HepG2 (cell line): ENCODE measurements at regions not wholly inside any gene's neighbourhood (a gene's known extent, or its start where the extent isn't known, plus 50 kb on each side); places are given as distances from the start of the nearest gene placed in this dataset.

ENCODE experiments used
- ATAC-seq: fragments of 200-7000 bp; cut with Tn5 transposase; 3 replicates; pipeline ENCODE4 v1.9.1; 2020; ENCODE audit warnings: mild to moderate bottlenecking, moderate library complexity
- BruUV-seq: library from RNA; stranded (reverse); fragments of 400-500 nt; replicated peaks from 2 replicates; lab custom pipeline; 2021; lab: Mats Ljungman, UMichigan
- CTCF ChIA-PET: fragments of 300-600 bp; formaldehyde crosslinking; extraction: SDS; loops from one replicate; lab custom pipeline; 2021; ENCODE audit warnings: low total read pairs, inconsistent platforms, low intra/inter-chr PET ratio; lab: Yijun Ruan, JAX
- POLR2A ChIA-PET: fragments of 350-600 bp; sonication (Branson Sonifier 250); formaldehyde crosslinking; loops from one replicate; lab custom pipeline; 2020; ENCODE audit warnings: antibody characterized with exemption, inconsistent platforms; lab: Yijun Ruan, JAX
- DNase-seq: peaks from one replicate; pipeline ENCODE4 v3.0.0-alpha.2; 2015; ENCODE audit warnings: low spot score
- FAIRE-seq: peaks from 3 replicates; lab custom pipeline; 2011; peaks lifted over from hg19 to GRCh38; lab: Jason Lieb, UNC
- H2AFZ ChIP-seq: one replicate; pipeline ENCODE4 v1.6.1; 2011; ENCODE audit warnings: low read length, inconsistent platforms
- H3K27ac ChIP-seq: fragments of 300-600 bp; 3 replicates; pipeline ENCODE4 v1.8.0; 2011; ENCODE audit warnings: mixed run types, mild to moderate bottlenecking, mixed read lengths, low read length, inconsistent platforms; ENCODE audit not compliant: insufficient read depth; ENCODE audit errors: extremely low read length
- H3K27me3 ChIP-seq, 2 experiments: fragments of 200-600 bp in 1 of 2; 2 replicates in 1 of 2; 3 replicates in 1 of 2; pipeline versions ENCODE4 v1.6.0 to v1.8.0; 2011; ENCODE audit warnings: low read length in 2 of 2, mild to moderate bottlenecking in 2 of 2, moderate library complexity in 2 of 2, inconsistent platforms in 1 of 2; ENCODE audit not compliant: insufficient read depth in 2 of 2, control insufficient read depth in 1 of 2
- H3K36me3 ChIP-seq, 2 experiments: fragments of 200-600 bp in 1 of 2; replicated peaks in 1 of 2; 2 replicates in 1 of 2; 3 replicates in 1 of 2; pipeline versions ENCODE4 v1.5.1 to v1.8.0; 2011; ENCODE audit warnings: low read length in 2 of 2, inconsistent platforms in 1 of 2; ENCODE audit not compliant: insufficient read depth in 2 of 2, control insufficient read depth in 1 of 2
- H3K4me1 ChIP-seq: 2 replicates; pipeline ENCODE4 v1.5.1; 2012; ENCODE audit warnings: low read length, inconsistent platforms; ENCODE audit not compliant: insufficient read depth
- H3K4me2 ChIP-seq: 2 replicates; pipeline ENCODE4 v1.6.0; 2011; ENCODE audit warnings: low read depth, low read length, inconsistent platforms
- H3K4me3 ChIP-seq, 3 experiments: fragments of 200-600 bp in 1 of 3; sonication (generic), shearing (Covaris generic) in 1 of 3; replicated peaks in 1 of 3; 2 replicates each; pipeline ENCODE4 v1.5.1; 2011 to 2016; ENCODE audit warnings: low read length in 3 of 3, inconsistent platforms in 2 of 3, low read depth in 2 of 3, mild to moderate bottlenecking in 2 of 3, control low read depth in 1 of 3, mixed read lengths in 1 of 3; ENCODE audit not compliant: insufficient read depth in 1 of 3
- H3K79me2 ChIP-seq: one replicate; pipeline ENCODE4 v1.6.1; 2011; ENCODE audit warnings: low read length, inconsistent platforms; ENCODE audit not compliant: insufficient read depth
- H3K9ac ChIP-seq: 2 replicates; pipeline ENCODE4 v1.6.0; 2011; ENCODE audit warnings: mild to moderate bottlenecking, low read depth, low read length, inconsistent platforms; ENCODE audit not compliant: insufficient read depth
- H3K9me3 ChIP-seq: 2 replicates; pipeline ENCODE4 v1.5.1; 2012; ENCODE audit warnings: mild to moderate bottlenecking, low read length
- H4K20me1 ChIP-seq: 2 replicates; pipeline ENCODE4 v1.6.0; 2011; ENCODE audit warnings: inconsistent platforms, mild to moderate bottlenecking, low read length, moderate library complexity; ENCODE audit not compliant: insufficient read depth
- HNRNPH1 ChIP-seq: fragments of 200-400 bp; formaldehyde crosslinking; optimal IDR thresholded peaks from 2 replicates; pipeline ENCODE3; 2017; ENCODE audit warnings: mild to moderate bottlenecking, low read depth, low read length
- NCOA5 ChIP-seq: sonication (generic); formaldehyde crosslinking; IDR thresholded peaks from 2 replicates; pipeline ENCODE4 v1.4.0; 2020; ENCODE audit warnings: missing genetic modification reagents
- PAWR ChIP-seq: sonication (generic); formaldehyde crosslinking; IDR thresholded peaks from 2 replicates; pipeline ENCODE4 v1.4.0; 2020; ENCODE audit warnings: missing genetic modification reagents, mild to moderate bottlenecking, borderline replicate concordance
- SUZ12 ChIP-seq: fragments of 150-350 bp; IDR thresholded peaks from 2 replicates; pipeline ENCODE4 v1.6.1; 2014; ENCODE audit warnings: low read depth, low read length
- TARDBP ChIP-seq: sonication (generic); formaldehyde crosslinking; IDR thresholded peaks from 2 replicates; pipeline ENCODE4 v1.8.0; 2022; ENCODE audit warnings: mild to moderate bottlenecking, missing genetic modification reagents
- THAP11 ChIP-seq: IDR thresholded peaks from 2 replicates; pipeline ENCODE4 v1.6.1; 2016; ENCODE audit warnings: missing biosample characterization, missing genetic modification reagents
- YEATS4 ChIP-seq: sonication (generic); formaldehyde crosslinking; IDR thresholded peaks from 2 replicates; pipeline ENCODE4 v1.4.0; 2020; ENCODE audit warnings: missing genetic modification reagents, borderline replicate concordance
- ZBTB38 ChIP-seq: sonication (generic); formaldehyde crosslinking; IDR thresholded peaks from 2 replicates; pipeline ENCODE4 v1.5.1; 2020; ENCODE audit warnings: mild to moderate bottlenecking, missing genetic modification reagents
- ZNF138 ChIP-seq: sonication (generic); formaldehyde crosslinking; IDR thresholded peaks from 2 replicates; pipeline ENCODE4 v1.5.0; 2020; ENCODE audit warnings: mild to moderate bottlenecking, low read depth, missing genetic modification reagents
- ZNF431 ChIP-seq: sonication (generic); formaldehyde crosslinking; IDR thresholded peaks from 2 replicates; pipeline ENCODE4 v1.9.0; 2022; ENCODE audit warnings: missing genetic modification reagents, low read depth, mild to moderate bottlenecking, borderline replicate concordance
- ZNF468 ChIP-seq: sonication (generic); formaldehyde crosslinking; IDR thresholded peaks from 2 replicates; pipeline ENCODE4 v1.8.0; 2022; ENCODE audit warnings: mild to moderate bottlenecking, moderate library complexity, missing genetic modification reagents
- ZNF761 ChIP-seq: sonication (generic); formaldehyde crosslinking; conservative IDR thresholded peaks from 2 replicates; pipeline ENCODE4 v1.4.0; 2020; ENCODE audit warnings: mild to moderate bottlenecking, missing genetic modification reagents
- ZNF772 ChIP-seq: sonication (generic); formaldehyde crosslinking; IDR thresholded peaks from 2 replicates; pipeline ENCODE4 v1.5.0; 2020; ENCODE audit warnings: mild to moderate bottlenecking, missing genetic modification reagents
- ZNF879 ChIP-seq: sonication (generic); formaldehyde crosslinking; IDR thresholded peaks from 2 replicates; pipeline ENCODE4 v1.8.1; 2023; ENCODE audit warnings: missing genetic modification reagents
- ZSCAN12 ChIP-seq: sonication (generic); formaldehyde crosslinking; IDR thresholded peaks from 2 replicates; pipeline ENCODE4 v1.9.0; 2021; ENCODE audit warnings: mild to moderate bottlenecking, missing genetic modification reagents
- WGBS: methylation state at CpG from one replicate; pipeline ENCODE4 v1.1.6; 2017; ENCODE audit warnings: low lambda C conversion rate; 5-methylcytosine and 5-hydroxymethylcytosine counted together
- in situ Hi-C: cut with HindIII; loops from 2 replicates; pipeline ENCODE4 v1.10.0; 2017; ENCODE audit warnings: low pct_unique_long_range_greater_than_20kb; ENCODE audit not compliant: extremely low pct_ligation_motif_present
- intact Hi-C: fragments of 100-400 bp; cut with micrococcal nuclease; formaldehyde crosslinking; loops from one replicate; pipeline ENCODE4 v1.10.0; 2022; ENCODE audit not compliant: unreplicated experiment
- TF ChIP-seq, protein P1 (sequence below): sonication (generic); formaldehyde crosslinking; IDR thresholded peaks from 2 replicates; pipeline ENCODE4 v1.5.0; 2020; ENCODE audit warnings: missing genetic modification reagents
- TF ChIP-seq, protein P2 (sequence below): IDR thresholded peaks from 2 replicates; pipeline ENCODE4 v1.6.1; 2016; ENCODE audit warnings: missing biosample characterization, missing genetic modification reagents, low read depth

DNA sequence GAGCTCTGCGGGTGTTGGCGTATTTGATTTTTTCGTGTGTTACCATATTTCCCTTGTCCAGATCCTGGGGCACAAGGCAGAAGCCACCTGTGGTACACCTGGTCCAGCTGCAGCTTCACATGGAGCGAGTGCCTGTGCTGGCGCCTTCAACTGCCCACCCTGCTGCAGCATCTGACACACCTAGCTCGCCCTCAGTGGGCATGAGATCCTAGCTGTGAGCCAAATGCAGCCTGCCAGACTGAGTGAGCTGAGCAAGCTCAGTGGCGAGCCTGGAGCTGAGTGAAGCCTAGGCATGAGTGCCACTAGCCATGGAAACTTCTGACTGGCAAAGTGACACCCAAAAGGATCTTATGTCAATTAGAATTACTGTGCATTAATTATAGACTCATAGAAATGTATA is 1226.8 kb upstream of the FLRT2 start (continued):
- no peak for TF ChIP-seq NCOA5 (CRISPR knock-in tag)
- no peak for TF ChIP-seq SUZ12

DNA sequence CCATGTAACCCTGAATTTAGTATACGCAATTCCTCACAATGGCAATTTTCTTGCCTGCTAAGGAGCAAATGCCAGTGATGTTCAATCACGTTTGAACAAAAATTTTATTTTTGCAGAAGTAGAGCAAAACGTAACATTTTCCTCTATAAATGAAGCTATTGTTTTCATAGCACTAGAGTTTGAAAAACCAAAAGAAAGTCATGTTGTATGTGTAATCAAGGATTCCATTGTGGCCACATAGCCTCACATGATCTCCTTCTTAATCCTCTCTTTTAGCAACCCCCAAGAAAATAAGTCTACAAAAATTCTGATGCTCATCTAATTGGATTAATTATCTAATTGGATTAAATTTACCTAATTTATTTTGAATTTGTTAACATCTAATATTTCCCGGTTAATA is 1217.4 kb upstream of the FLRT2 start:
- TF ChIP-seq ZNF772 (CRISPR knock-in tag) (no peak), THAP11 (CRISPR knock-in tag) (no peak)

DNA sequence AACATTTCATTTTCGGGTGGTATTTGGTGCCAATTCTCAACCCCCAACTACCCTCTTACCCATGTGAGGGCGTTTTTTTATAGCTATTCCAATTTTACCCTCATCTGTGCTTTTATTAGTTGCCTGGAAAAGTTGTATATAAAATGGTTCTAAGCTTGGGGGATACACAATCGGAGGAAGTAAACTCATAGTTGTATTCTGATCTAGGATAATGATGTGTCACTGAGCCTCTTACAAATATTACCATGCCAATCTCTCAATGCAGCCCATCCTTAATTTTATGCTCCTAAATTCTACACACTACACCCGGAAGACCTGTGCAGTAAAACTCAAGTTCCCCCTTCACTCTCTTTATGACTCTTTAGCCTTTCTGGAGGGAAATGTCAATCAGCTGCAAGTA is 1206.5 kb upstream of the FLRT2 start:
- Histone ChIP-seq H4K20me1 (no peaks in the 10 kb centered on the region), H3K9me3 (peaks cover 92% of the 10 kb centered on the region), H3K79me2 (no peaks in the 10 kb centered on the region), H3K27ac (no peak overlapping the region), H3K36me3 (no peaks in the 10 kb centered on the region), H2AFZ (no peak overlapping the region), H3K4me2 (no peak overlapping the region), H3K4me3 (no peak overlapping the region), H3K9ac (no peak overlapping the region), H3K27me3 (no peaks in the 10 kb centered on the region), H3K4me1 (no peaks in the 10 kb centered on the region)
- no peak for ATAC-seq
- ChIA-PET CTCF (no interaction called here), POLR2A (no interaction called here)
- BruUV-seq, result no TSS peak
- FAIRE-seq, result no peak
- intact Hi-C loops, result no loop called here
- in situ Hi-C loops, result no loop called here
- no peak for DNase-seq
- WGBS, result 1% methylated on average over 4 of the region's 4 CpGs
- TF ChIP-seq ZNF879 (CRISPR knock-in tag) (no peak), ZBTB38 (CRISPR knock-in tag) (no peak), ZNF138 (CRISPR knock-in tag) (no peak), ZNF468 (CRISPR knock-in tag) (no peak), HNRNPH1 (no peak), ZNF761 (CRISPR knock-in tag) (no peak), PAWR (CRISPR knock-in tag) (no peak), YEATS4 (CRISPR knock-in tag) (no peak), TARDBP (CRISPR knock-in tag) (no peak), ZNF431 (no peak), ZSCAN12 (CRISPR knock-in tag) (no peak)
- TF ChIP-seq, protein P1, sequence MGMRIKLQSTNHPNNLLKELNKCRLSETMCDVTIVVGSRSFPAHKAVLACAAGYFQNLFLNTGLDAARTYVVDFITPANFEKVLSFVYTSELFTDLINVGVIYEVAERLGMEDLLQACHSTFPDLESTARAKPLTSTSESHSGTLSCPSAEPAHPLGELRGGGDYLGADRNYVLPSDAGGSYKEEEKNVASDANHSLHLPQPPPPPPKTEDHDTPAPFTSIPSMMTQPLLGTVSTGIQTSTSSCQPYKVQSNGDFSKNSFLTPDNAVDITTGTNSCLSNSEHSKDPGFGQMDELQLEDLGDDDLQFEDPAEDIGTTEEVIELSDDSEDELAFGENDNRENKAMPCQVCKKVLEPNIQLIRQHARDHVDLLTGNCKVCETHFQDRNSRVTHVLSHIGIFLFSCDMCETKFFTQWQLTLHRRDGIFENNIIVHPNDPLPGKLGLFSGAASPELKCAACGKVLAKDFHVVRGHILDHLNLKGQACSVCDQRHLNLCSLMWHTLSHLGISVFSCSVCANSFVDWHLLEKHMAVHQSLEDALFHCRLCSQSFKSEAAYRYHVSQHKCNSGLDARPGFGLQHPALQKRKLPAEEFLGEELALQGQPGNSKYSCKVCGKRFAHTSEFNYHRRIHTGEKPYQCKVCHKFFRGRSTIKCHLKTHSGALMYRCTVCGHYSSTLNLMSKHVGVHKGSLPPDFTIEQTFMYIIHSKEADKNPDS, result no peak
- TF ChIP-seq, protein P2, sequence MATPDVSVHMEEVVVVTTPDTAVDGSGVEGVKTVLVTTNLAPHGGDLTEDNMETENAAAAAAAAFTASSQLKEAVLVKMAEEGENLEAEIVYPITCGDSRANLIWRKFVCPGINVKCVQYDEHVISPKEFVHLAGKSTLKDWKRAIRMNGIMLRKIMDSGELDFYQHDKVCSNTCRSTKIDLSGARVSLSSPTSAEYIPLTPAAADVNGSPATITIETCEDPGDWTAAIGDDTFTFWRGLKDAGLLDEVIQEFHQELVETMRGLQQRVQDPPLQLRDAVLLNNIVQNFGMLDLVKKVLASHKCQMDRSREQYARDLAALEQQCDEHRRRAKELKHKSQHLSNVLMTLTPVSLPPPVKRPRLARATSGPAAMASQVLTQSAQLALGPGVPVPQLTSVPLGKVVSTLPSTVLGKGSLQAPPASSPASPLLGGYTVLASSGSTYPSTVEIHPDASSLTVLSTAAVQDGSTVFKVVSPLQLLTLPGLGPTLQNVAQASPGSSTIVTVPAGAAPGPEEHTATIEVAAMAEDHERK, result no peak

More for the DNA sequence above, 1217.4 kb upstream of the FLRT2 start:
- Histone ChIP-seq H3K4me1 (no peaks in the 10 kb centered on the region), H3K36me3 (no peaks in the 10 kb centered on the region), H2AFZ (no peak overlapping the region), H3K9me3 (peaks cover 93% of the 10 kb centered on the region), H3K4me2 (no peak overlapping the region), H3K27ac (no peak overlapping the region), H3K79me2 (no peaks in the 10 kb centered on the region), H3K9ac (no peak overlapping the region), H4K20me1 (no peaks in the 10 kb centered on the region), H3K4me3 (no peak overlapping the region), H3K27me3 (no peaks in the 10 kb centered on the region)
- BruUV-seq, result no TSS peak
- no peak for FAIRE-seq
- DNase-seq, result no peak
- WGBS, result 4% methylated on average over 4 of the region's 4 CpGs
- ATAC-seq, result no peak
- intact Hi-C loops, result no loop called here
- CTCF ChIA-PET, result no interaction called here
- POLR2A ChIA-PET, result no interaction called here
- in situ Hi-C loops, result no loop called here
